NCI-H345 treated with DMSO at 0.1 percent for 48 hours (cell line): ENCODE measurements at regions not wholly inside any gene's neighbourhood (a gene's known extent, or its start where the extent isn't known, plus 50 kb on each side); places are given as distances from the start of the nearest gene placed in this dataset.

Experiments
- DNase-seq: peaks from one replicate; lab custom pipeline; 2025; ENCODE audit not compliant: unreplicated experiment; lab: John Stamatoyannopoulos, UW

GRCh38 chr12:111310076-111310870 is 58.6 kb downstream of the PHETA1 start:
- no peak for DNase-seq

DNA sequence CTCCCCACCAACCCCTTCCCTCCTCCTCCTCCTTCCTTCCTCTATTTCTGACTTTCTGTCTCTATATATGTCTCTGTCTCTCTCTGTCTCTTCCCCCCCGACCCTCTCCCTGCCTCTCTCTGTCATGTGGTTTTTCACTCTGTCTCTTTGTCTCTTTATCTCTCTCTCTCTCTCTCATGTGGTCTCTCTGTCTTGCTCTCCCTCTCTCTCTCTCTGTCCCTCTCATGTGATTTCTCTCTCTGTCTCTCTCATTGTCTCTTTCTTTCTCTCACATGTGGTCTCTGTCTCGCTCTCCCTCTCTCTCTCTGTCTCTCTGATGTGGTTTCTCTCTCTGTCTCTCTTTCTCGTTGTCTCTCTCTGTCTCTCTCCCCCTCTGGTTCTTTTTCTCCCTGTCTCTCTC is 59.3 kb downstream of the PHETA1 start:
- no peak for DNase-seq

DNA sequence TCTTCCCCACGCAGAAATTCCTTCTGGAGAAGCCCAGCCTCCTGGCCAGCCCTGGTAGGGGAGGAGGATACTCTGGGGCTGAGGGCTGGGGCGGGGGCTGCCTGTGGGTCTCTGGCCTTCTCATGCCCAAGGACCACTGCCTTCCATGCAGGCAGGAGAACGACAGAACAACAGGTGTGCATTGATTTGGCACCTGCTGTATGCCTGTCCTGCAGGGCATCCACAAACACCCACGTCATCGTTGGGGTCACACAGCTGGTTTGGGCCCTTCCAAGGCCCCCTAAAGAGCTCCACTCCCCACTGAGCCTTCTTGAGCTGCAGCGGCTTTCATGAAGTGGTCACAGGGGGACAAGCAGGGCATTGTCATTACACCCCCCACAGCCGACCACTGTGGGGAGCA is 60.4 kb downstream of the PHETA1 start:
- DNase-seq: no peak

DNA sequence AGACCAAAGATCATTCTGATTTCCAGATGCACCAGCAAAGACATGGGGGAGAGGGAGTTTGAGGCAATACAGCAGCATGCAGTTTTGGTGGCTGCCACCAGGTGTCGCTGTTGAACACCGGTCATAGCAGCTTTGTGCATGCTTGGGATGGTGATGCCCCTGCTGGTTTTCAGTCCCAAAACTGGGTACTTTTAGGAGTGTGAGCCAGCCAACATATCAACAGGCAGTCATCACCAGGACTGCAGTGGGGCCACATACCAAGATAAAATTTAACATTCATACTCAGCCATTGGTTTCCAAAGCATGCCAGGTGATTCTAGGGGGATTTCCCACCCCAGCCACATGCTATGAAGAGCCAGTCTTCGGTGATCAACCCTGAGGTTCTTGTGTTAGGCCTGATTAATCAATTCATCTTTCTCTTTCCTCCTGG is 64.2 kb downstream of the PHETA1 start:
- no peak for DNase-seq

DNA sequence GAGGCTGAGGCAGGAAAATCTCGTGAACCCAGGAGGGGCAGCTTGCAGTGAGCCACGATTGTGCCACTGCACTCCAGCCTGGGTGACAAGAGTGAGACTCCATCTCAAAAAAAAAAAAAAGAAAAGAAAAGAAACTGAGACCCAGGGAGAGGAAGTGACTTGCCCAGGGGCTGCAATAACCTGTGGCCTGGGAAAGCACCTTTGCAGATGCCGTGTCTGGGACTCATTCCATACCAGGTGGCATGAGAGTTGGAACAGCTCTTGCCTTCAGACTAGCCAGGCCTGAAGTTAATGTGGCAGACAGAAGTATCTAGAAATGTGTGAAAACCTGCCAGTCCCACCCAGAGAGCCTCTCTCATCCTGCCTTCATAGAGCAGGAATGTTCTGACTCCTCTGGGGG is 65.4 kb downstream of the PHETA1 start:
- no peak for DNase-seq

DNA sequence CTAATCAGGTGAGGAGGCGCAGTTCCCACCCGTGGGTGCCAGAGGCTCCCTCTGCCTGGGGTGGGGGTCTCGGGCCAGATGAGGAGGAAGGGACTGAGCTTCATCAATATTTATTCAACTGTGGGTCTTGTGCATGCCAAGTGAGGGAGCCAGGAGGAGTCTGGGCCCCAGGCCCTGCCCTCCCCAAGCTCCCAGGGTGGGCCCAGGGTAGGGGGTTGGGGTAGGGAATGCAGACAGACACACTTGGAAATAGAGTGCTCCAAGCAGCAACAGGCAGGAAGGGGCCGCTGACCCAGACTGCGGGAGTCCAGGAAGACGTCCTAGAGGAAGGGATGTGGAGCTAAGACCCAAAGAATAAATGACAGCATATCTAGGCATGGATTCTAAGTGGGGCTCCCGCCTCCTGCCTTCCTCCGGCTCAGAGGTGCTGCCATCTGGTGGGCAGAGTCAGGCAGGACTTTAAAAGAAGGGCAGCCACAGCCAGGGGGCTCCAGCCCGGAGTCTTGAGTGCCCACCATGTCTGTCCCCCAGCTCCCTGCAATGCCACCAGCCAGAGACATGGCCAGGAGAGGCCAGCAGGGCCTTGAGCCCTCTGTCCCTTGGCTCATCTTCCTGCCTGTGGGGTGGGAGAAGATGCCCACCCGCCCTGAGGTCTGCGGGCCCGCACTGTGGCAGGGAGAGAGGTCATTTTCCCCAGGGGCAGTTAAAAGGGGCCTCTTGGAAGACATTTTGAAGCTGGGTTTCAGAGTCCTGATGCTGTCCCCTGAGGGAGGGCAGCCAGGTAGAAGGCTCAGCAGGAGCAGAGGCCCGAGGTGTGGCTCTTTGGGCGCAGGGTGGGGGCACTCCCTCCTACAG is 70.1 kb downstream of the PHETA1 start:
- peak; percentile 12 for DNase-seq

DNA sequence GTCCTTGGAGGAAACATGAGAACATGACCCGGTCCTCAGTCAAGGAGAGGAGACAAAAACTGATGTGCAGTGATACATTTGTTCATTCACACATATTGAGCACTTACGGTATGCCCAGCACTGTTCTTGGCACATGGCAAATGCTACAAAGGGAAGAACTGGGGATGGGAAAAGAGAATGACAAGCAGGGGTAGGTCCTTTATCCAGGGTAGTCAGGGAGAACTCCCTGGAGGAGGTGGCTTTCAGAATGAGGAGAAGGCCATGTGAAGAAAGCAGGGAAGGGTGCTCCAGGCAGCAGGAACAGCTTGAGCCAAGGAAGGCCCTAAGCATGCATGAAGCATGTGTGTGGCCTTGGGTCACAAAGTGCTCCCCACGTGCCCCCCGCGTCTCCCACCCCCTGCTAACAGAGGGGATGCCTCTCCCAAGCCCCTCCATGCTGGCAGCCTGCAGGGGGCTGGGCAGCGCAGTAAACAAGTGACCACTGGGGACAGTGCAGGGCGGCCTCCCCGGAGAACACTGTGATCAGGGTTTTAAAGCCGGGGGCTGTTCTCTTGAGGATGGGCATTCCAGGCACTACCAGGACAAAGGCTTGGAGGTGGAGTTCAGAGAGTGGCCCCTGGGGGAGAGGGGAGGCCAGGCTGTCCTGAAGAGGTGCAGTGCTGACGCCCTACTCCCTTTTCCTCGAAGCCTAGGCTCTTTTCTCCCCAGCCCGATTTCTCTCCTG is 71.0 kb downstream of the PHETA1 start:
- no peak for DNase-seq

DNA sequence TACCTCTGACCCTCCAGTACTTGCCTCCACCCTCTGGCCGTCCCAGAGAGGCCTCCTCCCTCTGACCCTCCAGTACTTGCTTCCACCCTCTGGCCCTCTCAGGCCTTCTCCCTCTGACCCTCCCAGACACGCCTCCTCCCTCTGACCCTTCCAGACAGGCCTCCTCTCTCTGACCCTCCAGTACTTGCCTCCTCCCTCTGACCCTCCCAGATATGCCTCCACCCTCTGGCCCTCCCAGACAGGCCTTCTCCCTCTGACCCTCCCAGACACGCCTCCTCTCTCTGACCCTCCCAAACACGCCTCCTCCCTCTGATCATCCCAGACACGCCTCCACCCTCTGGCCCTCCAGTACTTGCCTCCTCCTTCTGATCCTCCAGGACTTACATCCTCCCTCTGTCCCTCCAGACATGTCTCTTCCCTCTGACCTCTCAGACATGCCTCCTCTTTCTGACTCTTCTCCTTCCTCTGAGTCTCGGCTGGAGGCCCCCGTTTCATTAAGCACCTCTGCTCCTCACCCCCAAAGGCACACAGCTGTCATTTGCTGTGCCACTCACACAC is 71.9 kb downstream of the PHETA1 start:
- DNase-seq: no peak

- DNase-seq: no peak
Observed at GRCh38 chr12:111295176-111295575, 73.7 kb downstream of the PHETA1 start.

DNA sequence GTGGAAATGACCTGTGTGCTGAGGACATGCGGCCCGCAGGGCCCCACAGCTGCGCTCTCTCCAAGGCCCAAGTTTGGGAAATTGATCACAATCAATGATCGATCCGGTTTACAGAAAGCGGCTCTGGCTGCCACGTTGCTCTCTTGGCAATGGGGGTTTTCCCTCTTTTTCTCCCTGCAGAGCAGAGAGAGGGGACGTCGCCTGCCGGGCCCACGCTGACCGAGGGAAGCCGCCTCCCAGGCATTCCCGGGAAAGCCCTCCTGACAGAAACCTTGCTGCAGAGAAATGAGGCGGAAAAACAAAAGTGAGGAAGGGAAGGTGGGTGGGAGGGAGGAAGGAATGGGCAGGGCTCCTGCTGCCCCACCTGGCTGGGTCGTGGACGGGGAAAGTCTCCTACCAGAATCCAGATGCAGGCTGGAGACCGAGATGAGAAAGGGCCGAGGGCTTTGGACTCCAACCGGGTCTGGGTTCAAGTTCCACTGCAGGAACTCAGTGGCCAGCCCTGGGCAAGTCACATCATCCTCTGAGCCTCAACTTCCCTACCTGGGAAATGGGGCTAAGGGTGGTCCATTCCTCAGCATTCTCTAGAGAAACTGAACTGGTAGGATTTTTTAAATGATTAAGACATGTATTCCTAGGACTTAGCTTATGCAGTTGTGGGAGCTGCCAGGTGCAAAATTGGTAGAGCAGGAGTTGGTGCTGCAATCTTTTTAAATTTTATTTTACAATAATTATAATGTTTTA is 75.5 kb downstream of the PHETA1 start:
- DNase-seq: no peak

DNA sequence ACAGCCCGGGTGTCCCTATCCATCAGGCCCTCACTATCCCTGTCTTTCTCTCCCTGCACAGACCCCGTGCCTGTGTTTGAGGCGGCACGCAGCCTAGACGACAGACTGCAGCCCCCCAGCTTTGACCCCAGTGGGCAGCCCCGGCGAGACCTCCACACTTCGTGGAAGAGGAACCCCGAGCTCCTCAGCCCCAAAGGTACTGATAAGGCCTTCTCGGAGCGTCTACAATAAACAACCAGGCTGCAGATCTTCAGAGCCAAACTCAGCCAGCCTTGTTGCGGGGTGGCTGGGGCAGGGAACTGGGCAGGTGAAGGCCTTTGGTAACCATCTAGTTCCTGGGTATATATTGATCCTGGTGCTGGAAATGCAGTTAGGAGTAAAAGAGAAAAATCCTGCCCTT is 77.5 kb downstream of the PHETA1 start:
- no peak for DNase-seq

DNA sequence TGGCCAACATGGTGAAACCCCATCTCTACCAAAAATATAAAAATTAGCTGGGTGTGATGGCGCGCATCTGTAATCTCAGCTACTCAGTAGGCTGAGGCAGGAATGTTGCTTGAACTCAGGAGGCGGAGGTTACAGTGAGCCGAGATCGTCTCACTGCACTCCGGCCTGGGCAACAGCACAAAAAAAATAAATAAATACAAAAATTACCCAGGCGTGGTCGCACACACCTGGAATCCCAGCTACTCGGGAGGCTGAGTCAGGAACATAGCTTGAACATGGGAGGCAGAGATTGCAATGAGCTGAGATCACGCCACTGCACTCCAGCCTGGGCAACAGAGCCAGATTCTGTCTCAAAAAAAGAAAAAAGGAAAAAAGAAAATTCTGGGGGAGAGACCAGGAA is 80.1 kb downstream of the PHETA1 start:
- no peak for DNase-seq

- DNase-seq: no peak
Observed at GRCh38 chr12:111287125-111287900, 81.6 kb downstream of the PHETA1 start.

GRCh38 chr12:111285200-111285599 is 83.7 kb downstream of the PHETA1 start:
- DNase-seq: no peak

DNA sequence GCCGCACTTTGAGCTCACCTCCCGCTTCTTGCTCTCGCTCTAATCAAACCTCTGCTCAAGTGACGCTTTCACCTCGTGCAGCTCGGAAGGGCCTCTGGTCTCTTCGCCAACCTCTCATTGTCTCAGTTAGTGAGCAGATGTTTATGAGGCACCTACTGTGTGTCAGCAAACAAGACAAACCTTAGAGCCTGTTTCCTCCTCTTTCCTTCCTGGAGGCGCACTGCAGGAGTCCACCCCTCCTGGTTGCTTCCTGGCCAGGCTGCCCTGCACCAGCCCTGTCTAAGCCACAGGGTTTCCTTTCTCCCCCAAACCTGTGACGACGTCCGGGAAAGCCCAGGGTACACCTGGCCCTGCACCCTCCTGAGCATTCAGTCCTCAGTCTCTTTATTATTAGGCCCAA is 84.2 kb downstream of the PHETA1 start:
- no peak for DNase-seq

DNA sequence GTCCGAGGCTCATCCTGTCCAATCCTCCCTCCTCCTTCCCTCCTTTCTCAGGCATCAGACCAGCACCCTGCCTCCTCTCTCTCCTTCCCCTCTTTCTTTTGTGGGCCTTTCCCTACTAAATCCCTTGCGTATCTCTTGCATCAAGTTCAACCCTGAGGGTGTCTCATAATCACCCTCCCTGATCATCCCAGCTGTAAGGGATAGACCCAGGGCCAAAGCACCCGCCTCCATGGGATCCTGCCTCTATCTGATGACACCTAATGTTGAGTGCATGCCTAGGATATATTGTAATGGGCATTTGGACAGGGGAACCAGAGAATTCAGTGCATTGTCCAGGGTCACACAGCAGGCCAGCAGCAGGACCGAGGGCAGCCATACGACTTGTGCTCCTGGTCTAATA is 84.9 kb downstream of the PHETA1 start:
- no peak for DNase-seq

GRCh38 chr12:111283521-111283920 is 85.4 kb downstream of the PHETA1 start:
- no peak for DNase-seq

GRCh38 chr12:111277570-111277969 is 91.3 kb downstream of the PHETA1 start:
- no peak for DNase-seq

- no peak for DNase-seq
Observed at GRCh38 chr12:111276146-111276545, 92.7 kb downstream of the PHETA1 start.

DNA sequence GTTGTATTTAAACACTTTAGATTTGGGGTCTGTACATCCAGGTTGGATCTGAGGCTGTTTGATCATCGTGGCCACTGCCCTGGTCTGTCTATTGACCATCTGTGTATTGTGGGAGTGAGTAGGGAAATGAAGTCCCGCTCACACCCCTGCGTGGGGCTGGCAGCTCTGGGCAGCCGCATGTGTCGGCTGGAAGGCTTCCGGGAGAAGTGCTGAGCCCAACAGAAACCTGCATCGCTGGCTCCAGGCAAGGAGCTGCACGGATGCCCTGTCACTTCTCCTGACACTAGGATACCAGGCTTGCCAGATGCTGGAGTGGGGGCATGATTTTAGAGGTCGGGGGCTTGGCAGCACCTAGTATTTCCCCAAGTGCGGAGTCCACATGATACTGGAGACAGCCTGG is 93.6 kb downstream of the PHETA1 start:
- no peak for DNase-seq
